AG08395 (cell line): ENCODE measurements at regions not wholly inside any gene's neighbourhood (a gene's known extent, or its start where the extent isn't known, plus 50 kb on each side); places are given as distances from the start of the nearest gene placed in this dataset.
A peak's percentile ranks its signal among the peaks of the same experiment; 100 is the strongest.
"Not testable (repeated sequence)": the region's sequence is repeated elsewhere in the genome, so short reads cannot be mapped to it uniquely, and the experiment has no call there.

Experiments
- DNase-seq: peaks from one replicate; pipeline ENCODE4 v3.0.0; 2012; ENCODE audit warnings: mixed read lengths, low spot score

GRCh38 chr22:10737931-10738330 is 4790.1 kb upstream of the OR11H1 start:
- DNase-seq: not testable (repeated sequence)

- peak; percentile 0 for DNase-seq
These were observed 4786.8 kb upstream of the OR11H1 start for GRCh38 chr22:10741210-10741609.

GRCh38 chr22:10741776-10742630 is 4786.0 kb upstream of the OR11H1 start:
- DNase-seq: peak; percentile 1

- DNase-seq: not testable (repeated sequence)
These were observed 4781.6 kb upstream of the OR11H1 start for GRCh38 chr22:10746382-10746781.

GRCh38 chr22:10747227-10747626 is 4780.8 kb upstream of the OR11H1 start:
- DNase-seq: not testable (repeated sequence)

- DNase-seq: peak; percentile 0
These were observed 4779.2 kb upstream of the OR11H1 start for GRCh38 chr22:10748751-10749150.

GRCh38 chr22:10749423-10749822 is 4778.6 kb upstream of the OR11H1 start:
- not testable (repeated sequence) for DNase-seq

GRCh38 chr22:10753566-10753965 is 4774.4 kb upstream of the OR11H1 start:
- DNase-seq: not testable (repeated sequence)

- DNase-seq: not testable (repeated sequence)
These were observed 4772.6 kb upstream of the OR11H1 start for GRCh38 chr22:10755350-10755749.

GRCh38 chr22:10760418-10760817 is 4767.6 kb upstream of the OR11H1 start:
- DNase-seq: not testable (repeated sequence)

- not testable (repeated sequence) for DNase-seq
These were observed 4761.7 kb upstream of the OR11H1 start for GRCh38 chr22:10766320-10766719.

GRCh38 chr22:10768875-10769274 is 4759.1 kb upstream of the OR11H1 start:
- not testable (repeated sequence) for DNase-seq

- not testable (repeated sequence) for DNase-seq
These were observed 4756.2 kb upstream of the OR11H1 start for GRCh38 chr22:10771744-10772143.

- not testable (repeated sequence) for DNase-seq
These were observed 4754.7 kb upstream of the OR11H1 start for GRCh38 chr22:10773341-10773740.

GRCh38 chr22:10775601-10776357 is 4752.2 kb upstream of the OR11H1 start:
- DNase-seq: not testable (repeated sequence)

- DNase-seq: not testable (repeated sequence)
These were observed 4751.6 kb upstream of the OR11H1 start for GRCh38 chr22:10776358-10776729.

GRCh38 chr22:10777733-10778132 is 4750.3 kb upstream of the OR11H1 start:
- DNase-seq: not testable (repeated sequence)

- no peak for DNase-seq
These were observed 4749.6 kb upstream of the OR11H1 start for GRCh38 chr22:10778296-10778814.

GRCh38 chr22:10779200-10779599 is 4748.8 kb upstream of the OR11H1 start:
- not testable (repeated sequence) for DNase-seq

- no peak for DNase-seq
These were observed 4747.7 kb upstream of the OR11H1 start for GRCh38 chr22:10780281-10780680.

GRCh38 chr22:10781571-10782403 is 4746.2 kb upstream of the OR11H1 start:
- no peak for DNase-seq
